ENCODE measurements at regions not wholly inside any gene's neighbourhood (a gene's known extent, or its start where the extent isn't known, plus 50 kb on each side); places are given as distances from the start of the nearest gene placed in this dataset.
"Not testable (repeated sequence)": the region's sequence is repeated elsewhere in the genome, so short reads cannot be mapped to it uniquely, and the experiment has no call there.

DNA sequence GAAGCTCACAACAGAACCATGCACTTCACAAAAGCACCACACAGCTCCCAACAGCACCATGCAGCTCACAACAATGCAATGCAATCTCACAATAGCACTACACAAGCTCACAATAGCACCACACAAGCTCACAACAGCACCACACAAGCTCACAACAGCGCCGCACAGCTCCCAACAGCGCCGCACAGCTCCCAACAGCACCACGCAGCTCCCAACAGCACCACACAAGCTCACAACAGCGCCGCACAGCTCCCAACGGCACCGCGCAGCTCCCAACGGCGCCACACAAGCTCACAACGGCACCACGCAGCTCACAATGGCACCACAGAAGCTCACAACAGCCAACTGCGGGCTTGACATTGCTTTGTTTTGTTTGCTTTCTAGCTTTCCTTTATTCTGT is 198.1 kb downstream of the DLL1 start:
- TF ChIP-seq POLR2AphosphoS5 (IDR thresholded peaks at IDR 0.05; ENCODE audit: low read depth, low read length) (no peak), POU2F2 (IDR thresholded peaks at IDR 0.05; ENCODE audit: low read depth, low read length) (no peak), SPI1 (IDR thresholded peaks at IDR 0.05; ENCODE audit: low read depth, low read length) (no peak), PAX5 (IDR thresholded peaks at IDR 0.05; ENCODE audit: insufficient read depth, low read length, severe bottlenecking) (no peak), TAF1 (IDR thresholded peaks at IDR 0.05; ENCODE audit: low read depth, low read length) (no peak), POLR2A (IDR thresholded peaks at IDR 0.05; ENCODE audit: low read depth, low read length) (no peak)

DNA sequence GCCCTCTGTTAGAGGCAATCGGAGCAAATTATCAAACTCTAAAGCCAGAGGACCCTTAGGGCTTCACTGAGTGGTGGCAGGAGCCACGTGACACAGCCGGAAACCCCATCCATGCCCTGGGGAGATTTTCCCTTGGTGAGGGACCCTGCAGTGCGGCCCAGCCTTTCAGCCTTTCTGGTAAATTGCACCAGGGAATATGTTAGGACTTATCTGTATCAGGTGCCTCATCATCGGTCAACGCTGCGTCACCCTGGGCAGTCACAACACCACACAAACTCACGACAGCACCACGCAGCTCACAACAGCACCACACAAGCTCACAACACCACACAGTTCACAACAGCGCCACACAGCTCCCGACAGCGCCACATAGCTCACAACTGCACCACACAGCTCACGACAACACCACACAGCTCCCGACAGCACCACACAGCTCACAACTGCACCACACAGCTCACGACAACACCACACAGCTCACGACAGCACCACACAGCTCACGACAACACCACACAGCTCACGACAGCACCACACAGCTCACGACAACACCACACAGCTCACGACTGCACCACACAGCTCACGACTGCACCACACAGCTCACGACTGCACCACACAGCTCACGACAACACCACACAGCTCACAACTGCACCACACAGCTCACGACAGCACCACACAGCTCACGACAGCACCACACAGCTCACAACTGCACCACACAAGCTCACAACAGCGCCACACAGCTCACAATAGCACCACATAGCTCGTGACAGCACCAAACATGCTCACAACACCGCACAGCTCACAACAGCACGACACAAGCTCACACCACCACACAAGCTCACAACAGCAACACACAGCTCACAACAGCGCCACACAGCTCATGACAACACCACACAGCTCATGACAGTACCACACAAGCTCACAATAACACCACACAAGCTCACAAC is 199.0 kb downstream of the DLL1 start:
- DNase-seq (ENCODE audit: insufficient read length, low spot score) (no peak), FAIRE-seq (peak; percentile 77)
- TF ChIP-seq POU2F2 (IDR thresholded peaks at IDR 0.05; ENCODE audit: low read depth, low read length) (no peak), TAF1 (IDR thresholded peaks at IDR 0.05; ENCODE audit: low read depth, low read length) (no peak), PAX5 (IDR thresholded peaks at IDR 0.05; ENCODE audit: insufficient read depth, low read length, severe bottlenecking) (no peak), POLR2AphosphoS5 (IDR thresholded peaks at IDR 0.05; ENCODE audit: low read depth, low read length) (no peak), POLR2A (IDR thresholded peaks at IDR 0.05; ENCODE audit: low read depth, low read length) (no peak), SPI1 (IDR thresholded peaks at IDR 0.05; ENCODE audit: low read depth, low read length) (no peak)

More for the DNA sequence above, 198.1 kb downstream of the DLL1 start:
- FAIRE-seq (no peak), DNase-seq (ENCODE audit: insufficient read length, low spot score) (no peak)

DNA sequence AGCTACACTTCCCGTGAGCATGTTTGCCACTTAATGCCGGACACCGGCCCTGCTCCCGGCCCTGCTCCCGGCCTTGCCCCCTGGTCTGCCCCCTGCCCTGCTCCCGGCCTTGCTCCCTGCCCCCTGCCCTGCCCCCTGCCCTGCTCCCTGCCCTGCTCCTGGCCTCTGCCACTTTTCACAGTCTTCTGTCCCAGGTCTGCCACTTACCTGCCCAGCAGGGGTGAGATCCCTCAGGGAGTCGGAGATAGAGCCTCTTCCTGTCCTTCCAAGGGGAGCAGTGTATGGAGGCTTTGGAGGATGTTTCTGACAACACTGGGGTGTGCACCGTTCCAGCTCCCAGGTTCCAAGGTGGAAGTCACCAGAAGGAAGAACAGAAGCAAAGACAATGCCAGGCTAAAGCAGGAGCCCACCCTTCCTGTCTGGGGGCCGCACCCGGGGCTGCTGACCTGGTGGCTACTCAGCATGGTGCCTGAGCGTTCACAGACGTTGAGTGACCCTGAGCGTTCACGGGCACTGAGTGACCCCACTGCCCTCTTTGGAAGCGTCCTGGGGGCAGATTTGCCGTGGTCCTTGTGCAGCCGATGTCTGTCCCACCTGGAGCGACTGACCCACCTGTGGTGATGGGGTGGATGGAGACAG is 199.8 kb downstream of the DLL1 start:
- FAIRE-seq (no peak), DNase-seq (ENCODE audit: insufficient read length, low spot score) (no peak)
- no peak for TF ChIP-seq POLR2AphosphoS5 (IDR thresholded peaks at IDR 0.05; ENCODE audit: low read depth, low read length)
- no peak for TF ChIP-seq TAF1 (IDR thresholded peaks at IDR 0.05; ENCODE audit: low read depth, low read length)
- TF ChIP-seq POLR2A (IDR thresholded peaks at IDR 0.05; ENCODE audit: low read depth, low read length), result no peak
- no peak for TF ChIP-seq SPI1 (IDR thresholded peaks at IDR 0.05; ENCODE audit: low read depth, low read length)
- no peak for TF ChIP-seq POU2F2 (IDR thresholded peaks at IDR 0.05; ENCODE audit: low read depth, low read length)

DNA sequence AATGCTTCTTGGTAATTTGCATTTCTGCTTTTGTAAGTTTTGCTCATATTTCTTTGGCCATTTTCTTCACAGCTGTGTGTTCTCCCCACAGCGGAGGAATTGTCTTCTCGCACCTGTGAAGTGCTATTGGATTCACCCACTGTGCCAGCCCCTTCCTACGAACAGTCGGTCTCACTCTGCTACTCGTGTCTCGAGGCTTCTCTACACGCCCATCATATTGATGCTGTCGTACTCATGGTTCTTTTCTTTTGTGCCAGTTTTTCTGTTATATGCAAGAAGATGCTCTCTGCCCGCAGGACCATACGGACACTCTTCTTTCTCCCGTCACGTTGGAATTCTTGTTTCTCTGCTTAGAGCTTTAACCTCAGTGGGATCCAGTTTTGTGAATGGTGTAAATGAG is 200.3 kb downstream of the DLL1 start:
- TF ChIP-seq POLR2AphosphoS5 (IDR thresholded peaks at IDR 0.05; ENCODE audit: low read depth, low read length), result no peak
- no peak for TF ChIP-seq POLR2A (IDR thresholded peaks at IDR 0.05; ENCODE audit: low read depth, low read length)
- TF ChIP-seq PAX5 (IDR thresholded peaks at IDR 0.05; ENCODE audit: insufficient read depth, low read length, severe bottlenecking), result no peak
- no peak for TF ChIP-seq SPI1 (IDR thresholded peaks at IDR 0.05; ENCODE audit: low read depth, low read length)
- TF ChIP-seq TAF1 (IDR thresholded peaks at IDR 0.05; ENCODE audit: low read depth, low read length), result no peak
- TF ChIP-seq POU2F2 (IDR thresholded peaks at IDR 0.05; ENCODE audit: low read depth, low read length), result no peak
- FAIRE-seq (no peak), DNase-seq (ENCODE audit: insufficient read length, low spot score) (no peak)

DNA sequence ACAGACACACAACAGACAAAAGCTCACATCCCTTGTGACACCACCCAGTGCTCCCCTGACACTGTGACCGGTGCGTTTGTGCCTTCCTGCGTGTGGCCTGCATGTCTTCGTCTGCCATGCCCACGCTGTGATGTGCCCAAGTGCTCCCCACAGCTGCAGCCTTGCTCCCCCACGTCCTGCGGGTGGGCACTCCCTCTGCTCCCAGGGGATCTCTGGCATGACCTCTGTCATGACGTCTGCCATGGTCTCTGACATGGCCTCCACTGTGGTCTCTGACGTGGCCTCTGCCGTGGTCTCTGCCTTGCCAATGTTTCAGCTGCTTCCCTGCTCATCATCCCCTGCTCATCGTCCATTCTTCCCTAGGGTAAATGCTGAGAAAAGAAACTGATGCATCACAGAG is 200.9 kb downstream of the DLL1 start:
- TF ChIP-seq SPI1 (IDR thresholded peaks at IDR 0.05; ENCODE audit: low read depth, low read length), result no peak
- no peak for TF ChIP-seq POLR2A (IDR thresholded peaks at IDR 0.05; ENCODE audit: low read depth, low read length)
- TF ChIP-seq POU2F2 (IDR thresholded peaks at IDR 0.05; ENCODE audit: low read depth, low read length), result no peak
- TF ChIP-seq PAX5 (IDR thresholded peaks at IDR 0.05; ENCODE audit: insufficient read depth, low read length, severe bottlenecking), result no peak
- no peak for TF ChIP-seq TAF1 (IDR thresholded peaks at IDR 0.05; ENCODE audit: low read depth, low read length)
- TF ChIP-seq POLR2AphosphoS5 (IDR thresholded peaks at IDR 0.05; ENCODE audit: low read depth, low read length), result no peak
- FAIRE-seq (no peak), DNase-seq (ENCODE audit: insufficient read length, low spot score) (no peak)

DNA sequence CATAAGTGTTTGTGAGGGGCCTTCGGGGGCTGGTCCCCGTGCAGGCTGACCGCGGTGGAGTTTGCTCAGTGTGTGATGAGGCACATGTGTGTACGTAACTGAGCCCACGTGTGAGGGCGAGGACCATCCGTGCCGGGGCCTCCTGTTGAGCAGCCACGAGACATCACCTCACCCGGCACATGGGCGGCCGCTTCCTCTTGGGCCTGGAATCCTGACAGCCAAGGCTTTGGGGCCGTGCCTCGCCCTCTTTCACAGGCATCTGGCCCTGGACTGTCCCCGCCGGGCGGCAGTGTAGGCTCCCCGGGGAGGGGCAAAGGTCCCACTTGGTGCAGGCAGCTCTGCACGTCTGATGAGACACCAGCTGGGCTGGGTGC is 202.3 kb downstream of the DLL1 start:
- peak; percentile 41 for FAIRE-seq
- no peak for TF ChIP-seq POLR2A (IDR thresholded peaks at IDR 0.05; ENCODE audit: low read depth, low read length)
- no peak for TF ChIP-seq POU2F2 (IDR thresholded peaks at IDR 0.05; ENCODE audit: low read depth, low read length)

DNA sequence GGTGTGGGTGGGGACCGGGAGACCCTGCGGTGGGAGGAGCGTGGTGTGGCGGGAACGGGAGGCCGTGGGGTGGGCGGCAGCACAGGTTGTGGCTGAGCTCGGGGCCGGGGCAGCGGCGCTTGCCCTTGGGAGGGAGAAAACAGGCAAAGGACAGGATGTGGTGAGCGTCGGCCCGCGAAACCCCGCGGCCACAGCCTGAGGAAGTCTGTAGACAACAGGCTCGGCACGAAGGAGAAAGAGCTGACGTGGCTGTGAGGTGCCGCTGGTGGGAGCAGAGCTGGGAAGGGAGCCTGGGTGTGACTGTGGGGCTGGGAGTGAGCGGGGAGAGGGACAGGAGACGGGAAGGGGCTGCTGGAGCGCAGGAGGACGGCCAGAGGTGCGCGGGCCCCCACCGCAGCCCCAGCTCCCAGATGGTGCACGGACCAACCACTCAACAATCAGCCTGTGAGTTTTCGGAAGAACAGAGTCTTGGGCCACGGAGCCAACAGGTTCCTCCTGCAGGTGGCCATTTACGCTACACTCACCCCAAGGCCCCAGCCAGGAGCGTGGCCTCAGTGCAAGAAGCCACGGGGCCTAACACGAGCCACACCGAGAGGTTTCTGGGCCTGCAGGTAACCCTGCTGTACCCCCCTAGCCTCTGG is 202.8 kb downstream of the DLL1 start:
- TF ChIP-seq POLR2A (IDR thresholded peaks at IDR 0.05; ENCODE audit: low read depth, low read length), result no peak
- TF ChIP-seq POLR2AphosphoS5 (IDR thresholded peaks at IDR 0.05; ENCODE audit: low read depth, low read length), result no peak
- TF ChIP-seq PAX5 (IDR thresholded peaks at IDR 0.05; ENCODE audit: insufficient read depth, low read length, severe bottlenecking), result no peak
- TF ChIP-seq TAF1 (IDR thresholded peaks at IDR 0.05; ENCODE audit: low read depth, low read length), result no peak
- TF ChIP-seq SPI1 (IDR thresholded peaks at IDR 0.05; ENCODE audit: low read depth, low read length), result peak; percentile 57; the same call in 1 of the 2 replicates
- TF ChIP-seq POU2F2 (IDR thresholded peaks at IDR 0.05; ENCODE audit: low read depth, low read length), result no peak
- FAIRE-seq (peak; percentile 90), DNase-seq (ENCODE audit: insufficient read length, low spot score) (peak; percentile 81)

More for the DNA sequence above, 202.3 kb downstream of the DLL1 start:
- no peak for DNase-seq (ENCODE audit: insufficient read length, low spot score)

DNA sequence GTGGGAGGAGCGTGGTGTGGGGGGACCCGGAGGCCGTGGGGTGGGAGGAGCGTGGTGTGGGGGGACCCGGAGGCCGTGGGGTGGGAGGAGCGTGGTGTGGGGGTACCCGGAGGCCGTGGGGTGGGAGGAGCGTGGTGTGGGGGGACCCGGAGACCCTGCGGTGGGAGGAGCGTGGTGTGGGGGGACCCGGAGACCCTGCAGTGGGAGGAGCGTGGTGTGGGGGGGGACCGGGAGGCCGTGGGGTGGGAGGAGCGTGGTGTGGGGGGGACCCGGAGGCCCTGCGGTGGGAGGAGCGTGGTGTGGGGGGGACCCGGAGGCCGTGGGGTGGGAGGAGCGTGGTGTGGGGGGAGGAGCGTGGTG is 203.5 kb downstream of the DLL1 start:
- FAIRE-seq; DNase-seq (ENCODE audit: insufficient read length, low spot score): not testable (repeated sequence)

DNA sequence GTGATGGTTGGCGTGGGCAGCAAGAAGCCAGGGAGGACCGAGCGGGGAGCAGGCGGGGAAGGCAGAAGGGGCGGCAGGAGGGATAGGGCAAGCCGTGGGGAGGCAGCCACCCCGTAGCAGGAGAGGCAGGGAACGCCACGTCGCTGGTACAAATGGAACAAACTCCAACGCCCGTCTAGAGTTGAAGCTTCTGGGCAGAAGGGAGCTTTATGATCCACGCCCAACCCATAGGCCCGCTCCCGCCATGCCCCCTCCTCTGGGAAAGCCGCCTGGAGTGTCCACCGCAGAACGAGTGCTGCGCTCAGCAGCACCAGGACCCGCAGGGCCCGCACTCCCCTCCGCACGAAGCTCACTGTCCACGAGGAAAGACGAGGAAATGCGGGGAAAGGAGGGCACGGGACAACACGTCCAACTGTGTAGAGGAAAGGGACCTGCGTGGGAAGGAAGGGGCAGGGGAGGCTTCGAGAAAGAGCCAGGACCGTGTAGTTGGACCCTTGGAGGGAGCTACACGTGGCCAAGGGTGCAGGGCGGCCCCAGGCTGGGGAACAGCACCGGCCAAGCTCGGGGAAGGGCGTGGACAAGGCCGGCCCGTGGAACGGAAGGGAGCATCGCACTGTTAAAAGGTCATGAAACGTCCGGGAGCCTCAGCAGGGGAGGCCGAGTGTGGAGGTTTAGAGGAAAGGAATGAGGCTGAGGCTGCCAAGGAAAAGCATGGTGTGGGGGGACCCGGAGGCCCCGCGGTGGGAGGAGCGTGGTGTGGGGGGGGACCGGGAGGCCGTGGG is 204.0 kb downstream of the DLL1 start:
- FAIRE-seq (peak; percentile 72), DNase-seq (ENCODE audit: insufficient read length, low spot score) (no peak)
- TF ChIP-seq PAX5 (IDR thresholded peaks at IDR 0.05; ENCODE audit: insufficient read depth, low read length, severe bottlenecking), result no peak
